ENCODE measurements at regions not wholly inside any gene's neighbourhood (a gene's known extent, or its start where the extent isn't known, plus 50 kb on each side); places are given as distances from the start of the nearest gene placed in this dataset.

GRCh38 chr3:83601704-83602103 lies 1357.1 kb upstream of the CADM2 start:
- no peak for DNase-seq (ENCODE audit: low spot score)
- TF ChIP-seq, protein P1, sequence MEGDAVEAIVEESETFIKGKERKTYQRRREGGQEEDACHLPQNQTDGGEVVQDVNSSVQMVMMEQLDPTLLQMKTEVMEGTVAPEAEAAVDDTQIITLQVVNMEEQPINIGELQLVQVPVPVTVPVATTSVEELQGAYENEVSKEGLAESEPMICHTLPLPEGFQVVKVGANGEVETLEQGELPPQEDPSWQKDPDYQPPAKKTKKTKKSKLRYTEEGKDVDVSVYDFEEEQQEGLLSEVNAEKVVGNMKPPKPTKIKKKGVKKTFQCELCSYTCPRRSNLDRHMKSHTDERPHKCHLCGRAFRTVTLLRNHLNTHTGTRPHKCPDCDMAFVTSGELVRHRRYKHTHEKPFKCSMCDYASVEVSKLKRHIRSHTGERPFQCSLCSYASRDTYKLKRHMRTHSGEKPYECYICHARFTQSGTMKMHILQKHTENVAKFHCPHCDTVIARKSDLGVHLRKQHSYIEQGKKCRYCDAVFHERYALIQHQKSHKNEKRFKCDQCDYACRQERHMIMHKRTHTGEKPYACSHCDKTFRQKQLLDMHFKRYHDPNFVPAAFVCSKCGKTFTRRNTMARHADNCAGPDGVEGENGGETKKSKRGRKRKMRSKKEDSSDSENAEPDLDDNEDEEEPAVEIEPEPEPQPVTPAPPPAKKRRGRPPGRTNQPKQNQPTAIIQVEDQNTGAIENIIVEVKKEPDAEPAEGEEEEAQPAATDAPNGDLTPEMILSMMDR (IDR thresholded peaks at IDR 0.05; ENCODE audit: borderline replicate concordance, control extremely low read depth, extremely low read depth, insufficient read depth, missing control alignments) = no peak
- in situ Hi-C loops (cut with MboI; ENCODE audit: low sequenced_read_pairs, unreplicated experiment) = no loop called here

- in situ Hi-C loops (cut with MboI; ENCODE audit: low sequenced_read_pairs, unreplicated experiment) = no loop called here
- TF ChIP-seq, protein P1 (IDR thresholded peaks at IDR 0.05; ENCODE audit: borderline replicate concordance, control extremely low read depth, extremely low read depth, insufficient read depth, missing control alignments) = no peak
- DNase-seq (ENCODE audit: low spot score) = no peak
These were observed 1336.3 kb upstream of the CADM2 start for GRCh38 chr3:83622526-83622925.

- DNase-seq (ENCODE audit: low spot score) = no peak
- in situ Hi-C loops (cut with MboI; ENCODE audit: low sequenced_read_pairs, unreplicated experiment) = no loop called here
- TF ChIP-seq, protein P1 (IDR thresholded peaks at IDR 0.05; ENCODE audit: borderline replicate concordance, control extremely low read depth, extremely low read depth, insufficient read depth, missing control alignments) = no peak
These were observed 1333.5 kb upstream of the CADM2 start for GRCh38 chr3:83625261-83625660.

GRCh38 chr3:83628471-83628870 lies 1330.3 kb upstream of the CADM2 start:
- no peak for DNase-seq (ENCODE audit: low spot score)
- TF ChIP-seq, protein P1 (IDR thresholded peaks at IDR 0.05; ENCODE audit: borderline replicate concordance, control extremely low read depth, extremely low read depth, insufficient read depth, missing control alignments) = no peak
- in situ Hi-C loops (cut with MboI; ENCODE audit: low sequenced_read_pairs, unreplicated experiment) = no loop called here

DNA sequence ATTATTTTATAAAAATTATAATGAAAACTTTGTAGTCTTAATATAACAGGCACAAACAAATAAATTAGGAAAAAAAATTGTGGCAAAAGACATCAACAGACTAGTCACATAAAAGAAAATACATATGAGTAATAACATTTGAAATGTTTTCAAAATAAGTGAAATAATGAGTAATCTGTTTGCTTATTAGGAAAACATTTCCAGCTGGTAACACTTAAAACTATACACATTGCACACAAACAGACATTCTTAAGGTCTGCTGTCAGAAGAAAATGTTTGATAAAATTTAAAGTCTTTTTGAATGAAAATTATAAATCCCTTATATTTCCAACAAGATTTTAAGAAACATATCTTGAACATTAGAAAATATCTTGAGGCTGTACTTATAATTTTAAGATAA lies 1326.3 kb upstream of the CADM2 start:
- TF ChIP-seq, protein P1 (IDR thresholded peaks at IDR 0.05; ENCODE audit: borderline replicate concordance, control extremely low read depth, extremely low read depth, insufficient read depth, missing control alignments) = no peak
- in situ Hi-C loops (cut with MboI; ENCODE audit: low sequenced_read_pairs, unreplicated experiment) = no loop called here

GRCh38 chr3:83633758-83634157 lies 1325.0 kb upstream of the CADM2 start:
- TF ChIP-seq, protein P1 (IDR thresholded peaks at IDR 0.05; ENCODE audit: borderline replicate concordance, control extremely low read depth, extremely low read depth, insufficient read depth, missing control alignments) = no peak
- in situ Hi-C loops (cut with MboI; ENCODE audit: low sequenced_read_pairs, unreplicated experiment) = no loop called here
- no peak for DNase-seq (ENCODE audit: low spot score)

More for the DNA sequence above, 1326.3 kb upstream of the CADM2 start:
- DNase-seq (ENCODE audit: low spot score) = no peak

- DNase-seq (ENCODE audit: low spot score) = no peak
- in situ Hi-C loops (cut with MboI; ENCODE audit: low sequenced_read_pairs, unreplicated experiment) = no loop called here
- TF ChIP-seq, protein P1 (IDR thresholded peaks at IDR 0.05; ENCODE audit: borderline replicate concordance, control extremely low read depth, extremely low read depth, insufficient read depth, missing control alignments) = no peak
These were observed 1309.1 kb upstream of the CADM2 start for GRCh38 chr3:83649692-83650091.
